AG04450 (cell line): ENCODE measurements at regions not wholly inside any gene's neighbourhood (a gene's known extent, or its start where the extent isn't known, plus 50 kb on each side); places are given as distances from the start of the nearest gene placed in this dataset.

Experiments used
- CTCF ChIA-PET: fragments of 300-600, 350-600 bp; formaldehyde crosslinking; extraction: SDS; loops from one replicate; lab custom pipeline; 2022; ENCODE audit warnings: antibody characterized with exemption, inconsistent platforms; lab: Charles Lee
- POLR2A ChIA-PET: fragments of 350-600 bp; formaldehyde crosslinking; extraction: SDS; loops from one replicate; lab custom pipeline; 2021; ENCODE audit warnings: antibody characterized with exemption, inconsistent platforms; lab: Yijun Ruan, JAX
- DNase-seq: peaks from one replicate; pipeline ENCODE4 v3.0.0-alpha.2; 2011; ENCODE audit warnings: low read depth, low spot score
- H3K27ac ChIP-seq: one replicate; pipeline ENCODE4 v1.5.1; 2012; ENCODE audit warnings: low read depth, low read length, control low read depth
- H3K27me3 ChIP-seq: one replicate; pipeline ENCODE4 v1.6.0; 2012; ENCODE audit warnings: low read length; ENCODE audit not compliant: control insufficient read depth, insufficient read depth
- H3K4me3 ChIP-seq: 2 replicates; pipeline ENCODE4 v1.5.1; 2011; ENCODE audit warnings: mild to moderate bottlenecking, low read depth, low read length, control low read depth
- H3K9me3 ChIP-seq: 2 replicates; pipeline ENCODE4 v1.5.1; 2012; ENCODE audit warnings: low read length; ENCODE audit not compliant: control insufficient read depth, insufficient read depth
- CTCF ChIP-seq: IDR thresholded peaks from 2 replicates; pipeline ENCODE4 v1.5.1; 2011; ENCODE audit warnings: low read depth, low read length, control low read depth, inconsistent platforms

DNA sequence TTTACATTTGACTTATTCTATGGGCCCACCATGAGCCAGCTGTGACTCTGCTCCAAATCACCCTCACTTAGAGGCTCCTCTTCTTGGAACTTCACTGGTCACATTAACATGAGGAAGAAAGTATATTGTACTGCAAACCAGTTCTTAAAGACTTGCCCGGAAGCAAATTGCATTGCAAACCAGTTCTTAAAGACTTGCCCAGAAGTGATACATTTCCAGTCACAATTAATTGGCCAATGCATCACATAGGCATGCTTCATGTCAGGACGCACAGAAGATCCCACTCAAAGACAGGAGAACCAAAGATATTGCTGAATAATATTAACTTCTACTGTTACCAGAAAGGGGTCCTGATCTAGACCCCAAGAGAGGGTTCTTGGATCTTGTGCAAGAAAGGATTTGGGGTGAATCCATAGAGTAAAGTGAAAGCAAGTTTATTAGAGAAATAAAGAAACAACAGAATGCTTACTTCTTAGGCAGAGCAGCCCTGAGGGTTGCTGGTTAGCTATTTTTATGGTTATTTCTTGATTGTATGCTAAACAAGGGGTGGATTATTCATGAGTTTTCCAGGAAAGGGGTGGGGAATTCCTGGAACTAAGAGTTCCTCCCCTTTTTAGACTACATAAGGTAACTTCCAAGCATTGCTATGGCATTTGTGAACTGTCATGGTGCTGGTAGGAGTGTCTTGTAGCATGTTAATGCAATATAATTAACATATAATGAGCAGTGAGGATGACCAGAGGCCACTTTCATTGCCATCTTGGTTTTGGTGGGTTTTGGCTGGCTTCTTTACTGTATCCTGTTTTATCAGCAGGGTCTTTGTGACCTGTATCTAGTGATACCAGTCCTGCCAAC is 54.6 kb upstream of the HCCS start:
- ChIA-PET CTCF (no interaction called here), POLR2A (no interaction called here)
- DNase-seq = no peak
- no peak overlapping the region for H3K27ac ChIP-seq
- TF ChIP-seq CTCF = no peak
- H3K4me3 ChIP-seq = no peak overlapping the region
- H3K27me3 ChIP-seq = no peaks in the 10 kb centered on the region
- H3K9me3 ChIP-seq = no peaks in the 10 kb centered on the region

DNA sequence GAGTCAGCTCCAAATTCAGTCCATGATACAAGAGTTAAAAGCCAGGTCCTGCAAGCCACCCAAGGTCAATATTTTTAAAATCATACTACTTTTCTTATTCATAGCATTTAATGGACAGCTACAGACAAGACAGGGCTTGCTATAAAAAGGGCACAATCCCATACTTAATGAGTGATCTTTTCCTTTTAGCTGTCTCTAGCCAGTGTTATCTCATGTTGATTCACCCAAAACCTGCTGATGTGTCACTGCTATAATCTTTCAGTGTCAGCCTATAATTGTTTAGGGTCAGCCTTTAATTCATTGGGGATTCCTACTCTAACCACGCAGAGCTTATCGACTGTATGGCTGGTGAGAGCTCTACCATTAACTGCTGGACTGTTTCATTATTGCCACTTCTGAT is 51.2 kb upstream of the HCCS start:
- no peaks in the 10 kb centered on the region for H3K27me3 ChIP-seq
- DNase-seq = no peak
- H3K27ac ChIP-seq = no peak overlapping the region
- no peak for TF ChIP-seq CTCF
- ChIA-PET POLR2A (no interaction called here), CTCF (no interaction called here)
- H3K4me3 ChIP-seq = no peak overlapping the region
- no peaks in the 10 kb centered on the region for H3K9me3 ChIP-seq
